AG04449 (cell line): ENCODE measurements at regions not wholly inside any gene's neighbourhood (a gene's known extent, or its start where the extent isn't known, plus 50 kb on each side); places are given as distances from the start of the nearest gene placed in this dataset.

Source experiments
- CTCF ChIA-PET: fragments of 350-600 bp; formaldehyde crosslinking; extraction: SDS; loops from one replicate; lab custom pipeline; 2021; ENCODE audit warnings: antibody characterized with exemption; lab: Yijun Ruan, JAX
- POLR2A ChIA-PET: fragments of 400-600, 350-600 bp; formaldehyde crosslinking; extraction: SDS; loops from one replicate; lab custom pipeline; 2020; ENCODE audit warnings: antibody characterized with exemption, inconsistent platforms; lab: Yijun Ruan, JAX
- DNase-seq: peaks from one replicate; pipeline ENCODE4 v3.0.0-alpha.2; 2010; ENCODE audit warnings: low read depth, low spot score
- H3K4me3 ChIP-seq: 2 replicates; pipeline ENCODE4 v1.5.1; 2011; ENCODE audit warnings: low read depth, mild to moderate bottlenecking, control low read depth, low read length
- CTCF ChIP-seq: IDR thresholded peaks from one replicate; pipeline ENCODE4 v1.5.1; 2011; ENCODE audit warnings: mild to moderate bottlenecking, moderate library complexity, low read length, control low read depth, inconsistent platforms; ENCODE audit not compliant: insufficient read depth; ENCODE audit errors: missing control alignments

- no peak for DNase-seq
- no peak for TF ChIP-seq CTCF
- no peak overlapping the region for H3K4me3 ChIP-seq
- ChIA-PET CTCF (no interaction called here), POLR2A (no interaction called here)
Measured at GRCh38 chr13:106355866-106356265, 179.6 kb downstream of the EFNB2 start.

GRCh38 chr13:106354961-106355360, 180.5 kb downstream of the EFNB2 start:
- POLR2A ChIA-PET, result no interaction called here
- H3K4me3 ChIP-seq, result no peak overlapping the region
- DNase-seq, result no peak
- CTCF ChIA-PET, result no interaction called here
- no peak for TF ChIP-seq CTCF

GRCh38 chr13:106352850-106353249, 182.6 kb downstream of the EFNB2 start:
- no peak for TF ChIP-seq CTCF
- ChIA-PET CTCF (interaction anchor here (0.9 to 1.5 kb wide), 2 partner anchors 11 to 13 kb away, joined by 3 to 4 read pairs; no protein-coding TSS in a partner anchor), POLR2A (no interaction called here)
- no peak for DNase-seq
- H3K4me3 ChIP-seq, result no peak overlapping the region

- POLR2A ChIA-PET, result no interaction called here
- no peak for DNase-seq
- CTCF ChIA-PET, result interaction anchor here (2.3 kb wide), 1 partner anchor 10 kb away, joined by 7 read pairs; no protein-coding TSS in a partner anchor
Measured at GRCh38 chr13:106351251-106351650, 184.2 kb downstream of the EFNB2 start.

GRCh38 chr13:106350208-106350607, 185.3 kb downstream of the EFNB2 start:
- ChIA-PET CTCF (interaction anchor here (2.3 kb wide), 1 partner anchor 9 kb away, joined by 7 read pairs; no protein-coding TSS in a partner anchor), POLR2A (no interaction called here)
- no peak for DNase-seq
- no peak for TF ChIP-seq CTCF
- no peak overlapping the region for H3K4me3 ChIP-seq

More at GRCh38 chr13:106351251-106351650, 184.2 kb downstream of the EFNB2 start:
- no peak overlapping the region for H3K4me3 ChIP-seq
- TF ChIP-seq CTCF, result no peak

GRCh38 chr13:106349080-106349931, 186.2 kb downstream of the EFNB2 start:
- H3K4me3 ChIP-seq, result peak overlapping the region; percentile 43
- no peak for DNase-seq
- POLR2A ChIA-PET, result no interaction called here
- TF ChIP-seq CTCF, result no peak
- CTCF ChIA-PET, result interaction anchor here (2.3 kb wide), 1 partner anchor 8 kb away, joined by 7 read pairs; no protein-coding TSS in a partner anchor
